Endothelial cell of umbilical vein (primary cell): ENCODE measurements at regions not wholly inside any gene's neighbourhood (a gene's known extent, or its start where the extent isn't known, plus 50 kb on each side); places are given as distances from the start of the nearest gene placed in this dataset.

Experiments used
- BruUV-seq: library from RNA; stranded (reverse); fragments of 400-500 nt; replicated peaks from 2 replicates; lab custom pipeline; 2021; lab: Mats Ljungman, UMichigan
- CTCF ChIA-PET: fragments of 300-600, 350-600 bp; sonication (Branson Sonifier 250); formaldehyde crosslinking; loops from one replicate; lab custom pipeline; 2021; ENCODE audit warnings: antibody characterized with exemption, inconsistent platforms; lab: Charles Lee
- POLR2A ChIA-PET: fragments of 300-600, 350-600 bp; sonication (Branson Sonifier 250); formaldehyde crosslinking; loops from one replicate; lab custom pipeline; 2021; ENCODE audit warnings: antibody characterized with exemption, inconsistent platforms; lab: Charles Lee
- DNase-seq: peaks from one replicate; pipeline ENCODE4 v3.0.0-alpha.2; 2011; ENCODE audit warnings: low read depth, low spot score
- FAIRE-seq: peaks from 2 replicates; lab custom pipeline; 2011; peaks lifted over from hg19 to GRCh38; lab: Jason Lieb, UNC
- H2AFZ ChIP-seq: 2 replicates; pipeline ENCODE4 v1.6.0; 2012; ENCODE audit warnings: low read depth, low read length, control low read depth, inconsistent platforms
- H3K27ac ChIP-seq: 2 replicates; pipeline ENCODE4 v1.5.1; 2011; ENCODE audit warnings: low read depth, mild to moderate bottlenecking, control low read depth, low read length, moderate library complexity; ENCODE audit not compliant: insufficient read depth
- H3K27me3 ChIP-seq, 2 experiments: 2 replicates each; pipeline versions ENCODE4 v1.6.0 to v1.6.1; 2011; ENCODE audit warnings: low read length in 2 of 2, mixed read lengths in 1 of 2; ENCODE audit not compliant: control insufficient read depth in 2 of 2, insufficient read depth in 2 of 2
- H3K36me3 ChIP-seq, 2 experiments: 2 replicates in 1 of 2; 3 replicates in 1 of 2; pipeline ENCODE4 v1.5.1; 2011; ENCODE audit warnings: low read length in 2 of 2, mild to moderate bottlenecking in 1 of 2, moderate library complexity in 1 of 2; ENCODE audit not compliant: control insufficient read depth in 2 of 2, insufficient read depth in 2 of 2; ENCODE audit errors: extremely low read depth in 1 of 2
- H3K4me1 ChIP-seq: 3 replicates; pipeline ENCODE4 v1.5.1; 2011; ENCODE audit warnings: mild to moderate bottlenecking, low read length; ENCODE audit not compliant: control insufficient read depth, insufficient read depth; ENCODE audit errors: extremely low read depth
- H3K4me2 ChIP-seq: 2 replicates; pipeline ENCODE4 v1.6.1; 2011; ENCODE audit warnings: low read length, control low read depth, mixed read lengths; ENCODE audit not compliant: insufficient read depth
- H3K4me3 ChIP-seq, 3 experiments: fragments of 200-600 bp in 1 of 3; sonication (generic), shearing (Covaris generic) in 1 of 3; replicated peaks in 1 of 3; 2 replicates each; pipeline ENCODE4 v1.5.1; 2011 to 2016; ENCODE audit warnings: control low read depth in 3 of 3, low read length in 3 of 3, mild to moderate bottlenecking in 2 of 3, inconsistent platforms in 1 of 3, low read depth in 1 of 3, moderate library complexity in 1 of 3; ENCODE audit not compliant: insufficient read depth in 1 of 3
- H3K79me2 ChIP-seq: 2 replicates; pipeline ENCODE4 v1.6.0; 2012; ENCODE audit warnings: low read length, inconsistent platforms; ENCODE audit not compliant: control insufficient read depth, insufficient read depth
- H3K9ac ChIP-seq: replicated peaks from 2 replicates; pipeline ENCODE3; 2011; ENCODE audit warnings: low read length, control low read depth; ENCODE audit not compliant: insufficient read depth; ENCODE audit errors: extremely low read depth
- H3K9me1 ChIP-seq: replicated peaks from 3 replicates; pipeline ENCODE4 v1.6.0; 2011; ENCODE audit warnings: mild to moderate bottlenecking, low read length; ENCODE audit not compliant: control insufficient read depth, insufficient read depth; ENCODE audit errors: extremely low read depth
- H3K9me3 ChIP-seq: replicated peaks from 2 replicates; pipeline ENCODE4 v1.5.1; 2012; ENCODE audit warnings: low read length, inconsistent platforms; ENCODE audit not compliant: control insufficient read depth, insufficient read depth
- H4K20me1 ChIP-seq: replicated peaks from 2 replicates; pipeline ENCODE3; 2011; ENCODE audit warnings: mild to moderate bottlenecking, low read length; ENCODE audit not compliant: control insufficient read depth, insufficient read depth; ENCODE audit errors: extremely low read depth
- CTCF ChIP-seq, 2 donors: IDR thresholded peaks; 1 replicate in 1 of 2; 2 replicates in 1 of 2; pipeline ENCODE4 v1.5.1; 2011; ENCODE audit warnings: low read length in 2 of 2, mild to moderate bottlenecking in 2 of 2, moderate library complexity in 2 of 2, control low read depth in 1 of 2, inconsistent platforms in 1 of 2, low read depth in 1 of 2; ENCODE audit not compliant: insufficient read depth in 1 of 2; ENCODE audit errors: extremely low read depth in 1 of 2
- EZH2 ChIP-seq: IDR thresholded peaks from 2 replicates; pipeline ENCODE4 v1.6.1; 2012; ENCODE audit warnings: borderline replicate concordance, low read depth, mild to moderate bottlenecking, moderate library complexity, low read length, inconsistent platforms; ENCODE audit not compliant: severe bottlenecking
- FOS ChIP-seq: IDR thresholded peaks from 2 replicates; pipeline ENCODE4 v1.6.1; 2011; ENCODE audit warnings: mild to moderate bottlenecking, low read length, moderate library complexity, borderline replicate concordance; ENCODE audit not compliant: insufficient read depth
- GATA2 ChIP-seq: IDR thresholded peaks from 2 replicates; pipeline ENCODE4 v1.7.0; 2011; ENCODE audit warnings: low read depth, mild to moderate bottlenecking, moderate library complexity, mixed read lengths, low read length; ENCODE audit not compliant: insufficient read length, insufficient read depth
- JUN ChIP-seq: IDR thresholded peaks from 2 replicates; pipeline ENCODE4 v1.6.1; 2011; ENCODE audit warnings: borderline replicate concordance, low read depth; ENCODE audit not compliant: insufficient read length, insufficient read depth
- MYC ChIP-seq: IDR thresholded peaks from one replicate; pipeline ENCODE4 v1.6.1; 2011; ENCODE audit warnings: mild to moderate bottlenecking, low read depth, low read length
- POLR2A ChIP-seq: IDR thresholded peaks from 2 replicates; pipeline ENCODE4 v1.6.1; 2012; ENCODE audit warnings: low read depth, mild to moderate bottlenecking, control low read depth, low read length
- POLR2AphosphoS5 ChIP-seq: IDR thresholded peaks from 2 replicates; pipeline ENCODE4 v1.6.1; 2012; ENCODE audit warnings: low read depth, mild to moderate bottlenecking, control low read depth, low read length, moderate library complexity; ENCODE audit not compliant: insufficient read depth
- dilution Hi-C: fragments of 300-500 bp; cut with MboI; formaldehyde crosslinking; loops from one replicate; pipeline ENCODE4 v1.15.0; 2019; ENCODE audit warnings: low sequenced_read_pairs; ENCODE audit not compliant: extremely low pct_ligation_motif_present
- intact Hi-C: fragments of 100-400 bp; cut with micrococcal nuclease; formaldehyde crosslinking; loops from one replicate; pipeline ENCODE4 v1.10.0; 2022
- TF ChIP-seq, protein P1 (sequence below): IDR thresholded peaks from 2 replicates; pipeline ENCODE4 v1.6.1; 2011; ENCODE audit not compliant: insufficient read depth, insufficient read length

DNA sequence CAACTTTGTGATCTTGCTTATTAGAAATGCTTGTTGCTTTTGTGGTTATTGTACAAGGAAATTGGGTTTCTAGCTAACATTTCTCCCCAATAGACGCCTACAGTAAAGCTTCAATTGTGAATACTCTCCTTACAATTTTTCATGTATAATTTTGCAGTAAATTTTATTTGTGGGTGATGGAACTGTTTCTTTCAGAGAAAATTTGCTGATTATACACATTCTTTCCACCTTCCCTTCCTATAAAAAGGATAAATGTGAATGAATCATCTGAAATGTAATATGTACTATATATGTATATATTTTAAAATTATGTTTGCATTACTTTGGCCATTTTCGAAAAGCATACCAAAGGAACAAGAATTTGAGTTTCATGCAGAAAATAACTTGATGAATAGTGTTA, 162.7 kb upstream of the CRBN start:
- H3K9me3 ChIP-seq = no peaks in the 10 kb centered on the region
- no peak overlapping the region for H2AFZ ChIP-seq
- H3K79me2 ChIP-seq = no peaks in the 10 kb centered on the region
- no peaks in the 10 kb centered on the region for H3K36me3 ChIP-seq
- ChIA-PET POLR2A (no interaction called here), CTCF (no interaction called here)
- no peaks in the 10 kb centered on the region for H3K27me3 ChIP-seq
- H3K4me2 ChIP-seq = no peak overlapping the region
- no peaks in the 10 kb centered on the region for H3K9me1 ChIP-seq
- no TSS peak for BruUV-seq
- intact Hi-C loops = no loop called here
- FAIRE-seq (no peak), DNase-seq (no peak)
- no peak for TF ChIP-seq GATA2
- TF ChIP-seq, protein P1, sequence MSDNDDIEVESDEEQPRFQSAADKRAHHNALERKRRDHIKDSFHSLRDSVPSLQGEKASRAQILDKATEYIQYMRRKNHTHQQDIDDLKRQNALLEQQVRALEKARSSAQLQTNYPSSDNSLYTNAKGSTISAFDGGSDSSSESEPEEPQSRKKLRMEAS = no peak
- no peak for TF ChIP-seq MYC
- no peak for TF ChIP-seq JUN
- no peak for TF ChIP-seq POLR2AphosphoS5
- no peak for TF ChIP-seq FOS
- no peak for TF ChIP-seq CTCF (IDR thresholded peaks at IDR 0.05; ENCODE audit: extremely low read depth in 1 of 2, insufficient read depth in 1 of 2, low read depth in 1 of 2, low read length in 2 of 2)
- no peak for TF ChIP-seq POLR2A
- TF ChIP-seq EZH2 = no peak
- no peak overlapping the region for H3K9ac ChIP-seq
- H3K4me3 ChIP-seq = no peak overlapping the region
- no peak overlapping the region for H3K27ac ChIP-seq
- H4K20me1 ChIP-seq = no peaks in the 10 kb centered on the region
- no peaks in the 10 kb centered on the region for H3K4me1 ChIP-seq
- dilution Hi-C loops = no loop called here
